Esophagus muscularis mucosa (tissue), 4 donors: ENCODE measurements at regions not wholly inside any gene's neighbourhood (a gene's known extent, or its start where the extent isn't known, plus 50 kb on each side); places are given as distances from the start of the nearest gene placed in this dataset.
"Not testable (repeated sequence)": the region's sequence is repeated elsewhere in the genome, so short reads cannot be mapped to it uniquely, and the experiment has no call there.

ENCODE experiments used
- DNase-seq: peaks from one replicate; pipeline ENCODE4 v3.0.0-alpha.2; 2017; ENCODE audit errors: extremely low spot score
- H3K27ac ChIP-seq, 4 donors: fragments of 200-600 bp; sonication (generic); replicated peaks in 1 of 4; 1 replicate in 3 of 4; 2 replicates in 1 of 4; pipeline ENCODE4 v1.5.1; 2016 to 2019; ENCODE audit warnings: mild to moderate bottlenecking in 1 of 4
- H3K27me3 ChIP-seq, 4 donors: fragments of 200-600 bp; sonication (generic); one replicate each; pipeline versions ENCODE4 v1.5.1 to v1.6.0; 2016 to 2019
- H3K36me3 ChIP-seq, 4 donors: fragments of 200-600 bp; sonication (generic); one replicate each; pipeline ENCODE4 v1.5.1; 2016 to 2019
- H3K4me1 ChIP-seq, 4 donors: fragments of 200-600 bp; sonication (generic); one replicate each; pipeline ENCODE4 v1.5.1; 2016 to 2019
- H3K4me3 ChIP-seq, 4 donors: fragments of 200-600 bp; sonication (generic); 1 replicate in 2 of 4; 2 replicates in 2 of 4; pipeline ENCODE4 v1.5.1; 2016 to 2019; ENCODE audit warnings: mild to moderate bottlenecking in 4 of 4, moderate library complexity in 1 of 4
- H3K9me3 ChIP-seq, 4 donors: fragments of 200-600 bp; sonication (generic); 1 replicate in 3 of 4; 2 replicates in 1 of 4; pipeline ENCODE4 v1.5.1; 2016 to 2019
- POLR2AphosphoS5 ChIP-seq, 2 donors: sonication (generic); formaldehyde crosslinking; IDR thresholded peaks; one replicate each; pipeline ENCODE4 v1.6.1; 2017; ENCODE audit warnings: antibody characterized with exemption in 2 of 2
- WGBS: methylation state at CpG from one replicate; pipeline ENCODE4 v1.1.5; 2018; 5-methylcytosine and 5-hydroxymethylcytosine counted together
- intact Hi-C: fragments of 100-400 bp; cut with DNase I; formaldehyde crosslinking; loops from one replicate; pipeline ENCODE4 v1.15.1; 2023

DNA sequence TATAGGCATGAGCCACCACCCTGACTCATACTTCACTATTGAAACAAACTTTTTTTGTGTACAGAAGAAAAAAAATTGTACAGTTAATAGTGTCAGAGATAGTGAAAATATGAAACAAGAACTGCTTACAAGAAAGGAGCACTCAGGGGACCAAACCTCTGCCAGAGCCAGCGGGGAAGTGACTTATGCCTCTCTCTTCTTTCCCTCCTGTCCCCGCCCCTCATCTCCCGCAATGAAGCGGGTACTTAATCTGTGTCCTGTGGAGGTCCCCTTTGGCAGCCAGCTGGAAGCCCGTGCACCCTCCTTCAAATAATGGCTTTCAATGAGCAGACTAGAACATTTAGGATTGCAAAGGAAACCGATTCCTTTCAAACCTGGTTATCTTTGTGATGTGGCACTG lies 51.5 kb downstream of the PPIAL4A start:
- H3K4me1 ChIP-seq, H3K27me3 ChIP-seq, DNase-seq, H3K9me3 ChIP-seq, H3K36me3 ChIP-seq, intact Hi-C loops, H3K27ac ChIP-seq, H3K4me3 ChIP-seq: not testable (repeated sequence)
- WGBS, result 71% methylated on average over 1 of the region's 6 CpGs

DNA sequence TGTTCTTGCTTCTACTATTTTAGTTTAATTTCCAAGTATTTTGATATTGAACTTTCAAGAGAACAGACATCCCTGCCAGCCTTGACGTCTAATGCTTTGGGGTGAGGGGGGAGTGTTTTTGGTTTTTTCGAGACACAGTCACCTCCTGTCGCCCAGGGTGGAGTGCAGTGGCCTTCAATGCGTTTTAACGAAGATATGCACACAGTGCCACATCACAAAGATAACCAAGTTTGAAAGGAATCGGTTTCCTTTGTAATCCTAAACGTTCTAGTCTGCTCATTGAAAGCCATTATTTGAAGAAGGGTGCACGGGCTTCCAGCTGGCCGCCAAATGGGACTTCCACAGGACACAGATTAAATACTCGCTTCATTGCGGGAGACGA lies 52.3 kb downstream of the PPIAL4A start:
- H3K9me3 ChIP-seq, DNase-seq, intact Hi-C loops, H3K36me3 ChIP-seq, H3K4me1 ChIP-seq, H3K27me3 ChIP-seq: not testable (repeated sequence)
- Histone ChIP-seq H3K27ac (peak overlapping the region; percentile 44 to 74 (median 62)), H3K4me3 (peak overlapping the region; percentile 49 to 62 (median 54))
- 9% methylated on average over 10 of the region's 12 CpGs for WGBS

DNA sequence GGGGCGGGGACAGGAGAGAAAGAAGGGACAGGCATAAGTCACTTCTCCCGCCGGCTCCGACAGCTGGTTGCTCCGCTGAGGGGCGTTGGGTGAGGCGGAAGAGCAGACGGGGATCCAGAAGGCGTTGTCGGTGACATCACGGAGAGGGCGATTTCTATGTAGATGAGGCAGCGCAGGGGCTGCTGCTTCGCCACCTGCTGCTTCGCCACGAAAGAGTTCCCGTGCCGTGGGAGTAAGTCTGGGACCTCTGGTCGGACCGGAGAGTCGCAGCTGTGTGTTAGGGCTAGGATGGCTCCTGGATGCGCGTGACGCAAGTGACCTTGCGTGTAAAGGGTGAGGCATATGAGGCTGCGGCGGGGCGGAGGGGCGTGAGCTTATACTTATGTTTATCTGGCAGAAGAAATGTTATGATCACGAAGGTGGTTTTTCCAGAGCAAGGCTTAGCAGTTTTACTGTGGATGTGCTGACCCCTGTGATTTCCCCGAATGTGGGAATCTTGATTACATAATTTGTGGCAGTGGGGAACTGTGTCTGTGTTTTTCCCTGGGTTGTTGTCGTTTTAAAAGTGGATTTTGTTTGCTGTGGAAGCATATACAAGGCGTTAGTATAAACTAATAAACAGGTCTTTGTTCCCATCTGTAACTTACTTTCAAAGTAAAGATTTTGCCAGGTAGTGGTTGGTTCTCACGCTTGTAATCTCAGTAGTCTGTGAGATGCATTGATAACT lies 52.8 kb downstream of the PPIAL4A start:
- peak; percentile 36 to 58 for TF ChIP-seq POLR2AphosphoS5 (IDR thresholded peaks at IDR 0.05)
- peak overlapping the region; percentile 53 to 74 (median 72) for H3K27ac ChIP-seq
- H3K4me1 ChIP-seq, H3K9me3 ChIP-seq, H3K27me3 ChIP-seq, intact Hi-C loops, H3K36me3 ChIP-seq: not testable (repeated sequence)
- H3K4me3 ChIP-seq, result peak overlapping the region; percentile 49 to 62 (median 54)
- peak; percentile 92 for DNase-seq
- WGBS, result 2% methylated on average over 24 of the region's 34 CpGs

DNA sequence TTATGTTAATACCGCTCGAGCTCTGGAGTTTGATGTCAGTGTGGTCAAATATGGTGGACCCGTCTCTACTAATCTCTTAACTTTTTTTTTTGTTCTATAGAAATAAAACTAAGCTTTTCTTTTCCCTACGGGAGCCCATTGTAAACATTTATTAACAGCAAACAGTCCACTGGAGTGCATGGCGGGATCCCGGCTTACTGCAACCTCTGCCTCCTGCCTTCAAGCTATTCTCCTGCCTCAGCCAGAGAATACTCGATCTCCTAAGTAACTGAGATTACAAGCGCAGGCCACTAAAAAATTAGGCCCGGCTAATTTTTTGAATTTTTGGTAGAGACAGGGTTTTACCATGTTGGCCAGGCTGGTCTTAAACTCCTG lies 53.4 kb downstream of the PPIAL4A start:
- H3K4me1 ChIP-seq, H3K9me3 ChIP-seq, H3K4me3 ChIP-seq, intact Hi-C loops, H3K36me3 ChIP-seq, DNase-seq, H3K27ac ChIP-seq, H3K27me3 ChIP-seq: not testable (repeated sequence)
- WGBS, result no CpG with 5 or more reads among the region's 9 CpGs

DNA sequence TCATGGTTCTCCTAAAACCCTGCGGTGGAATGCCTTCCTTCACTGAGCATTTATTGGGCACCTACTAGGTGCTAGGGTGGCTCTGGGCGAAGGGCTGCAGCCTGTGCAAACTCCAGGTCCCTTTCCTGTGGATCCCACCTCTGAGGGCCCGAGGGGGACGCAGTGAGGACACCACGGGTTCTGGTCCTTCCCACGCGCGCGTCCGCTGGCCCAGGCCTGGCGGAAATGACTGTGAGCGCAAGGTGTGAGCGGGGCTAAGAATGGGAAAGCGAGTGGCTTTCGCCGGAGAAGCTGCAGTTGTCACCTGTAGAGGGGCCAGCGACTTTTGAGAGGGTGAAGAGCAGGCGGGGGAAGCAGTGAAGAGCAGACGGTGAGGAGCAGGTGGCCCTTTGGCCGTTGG lies 55.1 kb downstream of the PPIAL4A start:
- 95% methylated on average over 17 of the region's 20 CpGs for WGBS
- intact Hi-C loops, H3K9me3 ChIP-seq, H3K27me3 ChIP-seq, H3K4me1 ChIP-seq, H3K27ac ChIP-seq, DNase-seq, H3K36me3 ChIP-seq, H3K4me3 ChIP-seq: not testable (repeated sequence)

GRCh38 chr1:120945122-120945521 lies 55.6 kb downstream of the PPIAL4A start:
- H3K27ac ChIP-seq, intact Hi-C loops, H3K36me3 ChIP-seq, H3K4me3 ChIP-seq, H3K9me3 ChIP-seq, H3K27me3 ChIP-seq, DNase-seq, H3K4me1 ChIP-seq: not testable (repeated sequence)
- 85% methylated on average over 4 of the region's 10 CpGs for WGBS

DNA sequence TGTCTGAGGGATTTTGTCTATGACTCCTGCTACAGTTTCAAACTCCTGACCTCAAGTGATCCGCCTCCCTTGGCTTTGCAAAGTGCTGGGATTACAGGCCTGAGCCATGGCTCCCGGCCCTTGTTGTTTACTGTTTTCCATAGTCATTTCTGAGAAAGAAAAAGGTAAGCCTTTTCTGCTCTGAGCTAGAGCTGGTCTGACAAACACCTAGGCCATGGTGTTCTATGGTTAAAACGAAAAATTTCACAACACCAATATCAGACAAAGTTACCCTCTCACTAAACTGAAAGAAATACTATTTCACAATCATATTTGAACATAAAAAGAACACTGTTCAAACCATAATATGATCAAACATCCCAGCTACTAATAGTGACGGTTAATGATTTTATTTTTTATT lies 57.5 kb downstream of the PPIAL4A start:
- WGBS, result 88% methylated on average over 4 of the region's 4 CpGs
- H3K4me3 ChIP-seq, H3K36me3 ChIP-seq, H3K9me3 ChIP-seq, H3K27ac ChIP-seq, DNase-seq, intact Hi-C loops, H3K27me3 ChIP-seq, H3K4me1 ChIP-seq: not testable (repeated sequence)

- H3K27me3 ChIP-seq, H3K4me1 ChIP-seq, intact Hi-C loops, H3K27ac ChIP-seq, H3K9me3 ChIP-seq, H3K36me3 ChIP-seq, H3K4me3 ChIP-seq, DNase-seq: not testable (repeated sequence)
- 95% methylated on average over 11 of the region's 11 CpGs for WGBS
These were observed 60.2 kb downstream of the PPIAL4A start for GRCh38 chr1:120949724-120950123.

DNA sequence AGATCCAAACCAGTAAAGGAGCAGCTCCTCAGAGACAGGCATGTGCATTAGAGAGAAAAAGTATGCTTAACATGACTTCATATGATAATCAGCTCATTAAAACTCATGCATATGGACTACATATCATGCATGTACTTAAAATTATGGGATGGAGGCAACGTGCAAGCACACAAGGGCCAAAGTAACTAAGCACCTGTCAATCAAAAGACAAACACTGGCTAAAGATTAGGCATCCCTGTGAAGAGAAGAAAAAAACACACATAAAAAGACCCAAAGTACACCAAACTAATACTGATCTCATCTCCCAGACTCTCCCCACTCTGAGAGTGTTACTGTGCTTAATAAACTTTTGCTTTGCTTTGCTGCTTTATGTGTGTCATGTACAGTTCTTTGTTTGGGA lies 61.1 kb downstream of the PPIAL4A start:
- H3K27me3 ChIP-seq, H3K9me3 ChIP-seq, H3K27ac ChIP-seq, intact Hi-C loops, H3K4me3 ChIP-seq, H3K4me1 ChIP-seq, DNase-seq, H3K36me3 ChIP-seq: not testable (repeated sequence)
- WGBS, result 77% methylated on average over 1 of the region's 1 CpG

GRCh38 chr1:120951100-120951499 lies 61.5 kb downstream of the PPIAL4A start:
- H3K4me3 ChIP-seq, DNase-seq, H3K36me3 ChIP-seq, H3K27ac ChIP-seq, H3K9me3 ChIP-seq, H3K4me1 ChIP-seq, intact Hi-C loops, H3K27me3 ChIP-seq: not testable (repeated sequence)
- WGBS, result 100% methylated on average over 4 of the region's 4 CpGs

- intact Hi-C loops, result not testable (repeated sequence)
- H3K4me3 ChIP-seq, result peak overlapping the region in 3 of 4 donors; percentile 9 to 36 (median 25)
These were observed 62.8 kb downstream of the PPIAL4A start for GRCh38 chr1:120952207-120952870.

DNA sequence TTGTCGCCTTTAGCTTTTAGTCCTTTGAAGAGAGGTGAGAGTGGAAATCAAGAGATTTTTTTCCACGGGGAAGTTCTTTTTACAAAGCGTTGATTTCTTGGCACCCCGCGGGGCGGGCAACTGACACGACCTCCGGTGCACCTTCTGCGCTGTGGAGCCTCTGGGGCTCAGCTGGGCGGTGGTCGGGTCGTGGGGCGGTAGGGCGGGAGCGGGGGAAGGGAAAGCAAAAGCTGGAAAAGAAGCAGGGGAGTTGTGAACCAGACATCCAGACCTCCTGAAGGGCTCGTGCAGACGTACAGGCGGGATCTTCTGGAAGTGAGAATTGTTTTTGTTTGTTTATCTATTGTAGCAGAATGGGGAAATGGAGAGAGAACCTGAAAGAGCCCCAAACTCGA lies 63.3 kb downstream of the PPIAL4A start:
- H3K4me1 ChIP-seq, H3K36me3 ChIP-seq, H3K27ac ChIP-seq, intact Hi-C loops, H3K27me3 ChIP-seq, DNase-seq, H3K9me3 ChIP-seq: not testable (repeated sequence)
- H3K4me3 ChIP-seq, result peak overlapping the region in 3 of 4 donors; percentile 9 to 36 (median 25)
- WGBS, result 62% methylated on average over 18 of the region's 19 CpGs

More at GRCh38 chr1:120952207-120952870, 62.8 kb downstream of the PPIAL4A start:
- DNase-seq, H3K4me1 ChIP-seq, H3K27me3 ChIP-seq, H3K9me3 ChIP-seq, H3K36me3 ChIP-seq, H3K27ac ChIP-seq: not testable (repeated sequence)
- WGBS, result 60% methylated on average over 1 of the region's 38 CpGs
